Spleen (tissue), 7 donors: ENCODE measurements at regions not wholly inside any gene's neighbourhood (a gene's known extent, or its start where the extent isn't known, plus 50 kb on each side); places are given as distances from the start of the nearest gene placed in this dataset.

Source experiments
- POLR2A ChIP-seq, 3 donors: fragments of 450-650 bp; IDR thresholded peaks; one replicate each; pipeline ENCODE4 v1.5.1; 2017; ENCODE audit warnings: antibody characterized with exemption in 3 of 3, mild to moderate bottlenecking in 1 of 3
- POLR2AphosphoS5 ChIP-seq, 3 donors: sonication (generic); formaldehyde crosslinking; IDR thresholded peaks; one replicate each; pipeline ENCODE4 v1.5.1; 2017; ENCODE audit warnings: antibody characterized with exemption in 3 of 3
- TF ChIP-seq, protein P1 (sequence below), 11 experiments: fragments of 200-600 bp in 7 of 11; fragments of 450-650 bp in 4 of 11; sonication (generic) in 4 of 11; IDR thresholded peaks in 8 of 11; conservative IDR thresholded peaks in 3 of 11; 1 replicate in 7 of 11; 2 replicates in 4 of 11; pipeline versions ENCODE4 v1.4.0 to v1.8.0; 2016 to 2021; ENCODE audit warnings: antibody characterized with exemption in 11 of 11, inconsistent platforms in 4 of 11, mild to moderate bottlenecking in 1 of 11
- donor health status: DM: no; HTN: no; CAD: no; lungs with moderate emphysema.
- donor health status: DM: no; HTN: no; CAD: no.
- donor health status: DM: no; HTN: no; CAD: no.

DNA sequence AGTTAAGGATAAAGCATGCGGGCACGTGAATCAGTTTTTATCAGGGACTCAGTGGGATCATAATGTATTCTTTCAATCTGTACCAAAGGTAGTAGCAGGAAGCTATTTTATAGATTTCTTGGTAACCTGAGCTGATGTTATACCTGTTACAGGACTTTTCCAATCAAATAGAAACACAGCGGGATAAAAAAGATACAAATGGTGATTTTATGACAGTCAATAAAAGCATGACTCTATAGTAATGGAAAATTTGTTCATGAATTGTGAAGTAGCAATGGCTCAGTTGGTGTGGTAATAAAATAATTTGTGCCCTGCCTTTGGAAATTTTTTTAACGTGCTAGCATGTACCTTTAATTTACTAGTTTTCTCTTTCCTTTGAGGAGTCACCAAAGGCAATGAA is 300.7 kb upstream of the CELF2 start:
- TF ChIP-seq, protein P1, sequence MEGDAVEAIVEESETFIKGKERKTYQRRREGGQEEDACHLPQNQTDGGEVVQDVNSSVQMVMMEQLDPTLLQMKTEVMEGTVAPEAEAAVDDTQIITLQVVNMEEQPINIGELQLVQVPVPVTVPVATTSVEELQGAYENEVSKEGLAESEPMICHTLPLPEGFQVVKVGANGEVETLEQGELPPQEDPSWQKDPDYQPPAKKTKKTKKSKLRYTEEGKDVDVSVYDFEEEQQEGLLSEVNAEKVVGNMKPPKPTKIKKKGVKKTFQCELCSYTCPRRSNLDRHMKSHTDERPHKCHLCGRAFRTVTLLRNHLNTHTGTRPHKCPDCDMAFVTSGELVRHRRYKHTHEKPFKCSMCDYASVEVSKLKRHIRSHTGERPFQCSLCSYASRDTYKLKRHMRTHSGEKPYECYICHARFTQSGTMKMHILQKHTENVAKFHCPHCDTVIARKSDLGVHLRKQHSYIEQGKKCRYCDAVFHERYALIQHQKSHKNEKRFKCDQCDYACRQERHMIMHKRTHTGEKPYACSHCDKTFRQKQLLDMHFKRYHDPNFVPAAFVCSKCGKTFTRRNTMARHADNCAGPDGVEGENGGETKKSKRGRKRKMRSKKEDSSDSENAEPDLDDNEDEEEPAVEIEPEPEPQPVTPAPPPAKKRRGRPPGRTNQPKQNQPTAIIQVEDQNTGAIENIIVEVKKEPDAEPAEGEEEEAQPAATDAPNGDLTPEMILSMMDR (IDR thresholded peaks at IDR 0.05 in 8 of 11, conservative IDR thresholded peaks at IDR 0.05 in 3 of 11): no peak
- no peak for TF ChIP-seq POLR2AphosphoS5 (IDR thresholded peaks at IDR 0.05)
- no peak for TF ChIP-seq POLR2A (IDR thresholded peaks at IDR 0.05)
